ENCODE measurements at regions not wholly inside any gene's neighbourhood (a gene's known extent, or its start where the extent isn't known, plus 50 kb on each side); places are given as distances from the start of the nearest gene placed in this dataset.

DNA sequence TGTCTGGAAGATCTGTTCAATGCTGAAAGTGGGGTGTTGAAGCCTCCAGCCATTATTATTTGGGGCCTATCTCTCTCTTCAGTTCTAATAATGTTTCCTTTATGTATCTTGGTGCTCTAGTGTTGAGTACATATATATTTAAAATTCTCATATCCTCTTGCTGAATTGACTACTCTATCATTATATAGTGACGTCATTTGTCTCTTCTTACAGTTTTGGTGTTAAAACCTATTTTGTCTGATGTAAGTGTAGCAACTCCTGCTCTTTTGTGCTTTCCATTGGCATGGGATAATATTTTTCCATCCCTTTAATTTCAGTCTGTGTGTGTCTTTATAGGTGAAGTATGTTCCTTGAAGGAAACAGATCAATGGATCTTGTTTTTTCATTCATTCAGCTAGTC, 446.0 kb downstream of the FAM47A start:
- H3K4me1 ChIP-seq (ENCODE audit: insufficient read depth) = no peaks in the 10 kb centered on the region
- no peak overlapping the region for H3K27ac ChIP-seq (ENCODE audit: low read depth)
- no peak overlapping the region for H3K4me3 ChIP-seq
- Mint-ChIP-seq H3K27me3 (ENCODE audit: insufficient read depth, low read depth, poor library complexity) (no peaks in the 10 kb centered on the region), H3K36me3 (ENCODE audit: low read depth) (no peaks in the 10 kb centered on the region), H3K4me1 (no peaks in the 10 kb centered on the region), H3K27ac (no peak overlapping the region), H3K4me3 (no peak overlapping the region), H3K9me3 (no peaks in the 10 kb centered on the region)
- no peaks in the 10 kb centered on the region for H3K79me2 ChIP-seq (replicated peaks; ENCODE audit: insufficient read depth)
- no peaks in the 10 kb centered on the region for H3K36me3 ChIP-seq (ENCODE audit: insufficient read depth)
- H3K27me3 ChIP-seq (ENCODE audit: insufficient read depth) = no peaks in the 10 kb centered on the region
- no peaks in the 10 kb centered on the region for H4K20me1 ChIP-seq (replicated peaks; ENCODE audit: insufficient read depth)
- no peak for TF ChIP-seq ZNF114 (CRISPR knock-in tag; IDR thresholded peaks at IDR 0.05)
- TF ChIP-seq EZH2phosphoT487 (IDR thresholded peaks at IDR 0.05; ENCODE audit: unreplicated experiment) = no peak
- no peak overlapping the region for H2AFZ ChIP-seq
- ATAC-seq = no peak
- H3K9me2 ChIP-seq (ENCODE audit: insufficient read depth) = no peaks in the 10 kb centered on the region
- H3K4me2 ChIP-seq = no peak overlapping the region
- no peaks in the 10 kb centered on the region for H3F3A ChIP-seq (replicated peaks; ENCODE audit: low read depth)
- no peak for DNase-seq (ENCODE audit: low spot score)
